ENCODE measurements at regions not wholly inside any gene's neighbourhood (a gene's known extent, or its start where the extent isn't known, plus 50 kb on each side); places are given as distances from the start of the nearest gene placed in this dataset.

DNA sequence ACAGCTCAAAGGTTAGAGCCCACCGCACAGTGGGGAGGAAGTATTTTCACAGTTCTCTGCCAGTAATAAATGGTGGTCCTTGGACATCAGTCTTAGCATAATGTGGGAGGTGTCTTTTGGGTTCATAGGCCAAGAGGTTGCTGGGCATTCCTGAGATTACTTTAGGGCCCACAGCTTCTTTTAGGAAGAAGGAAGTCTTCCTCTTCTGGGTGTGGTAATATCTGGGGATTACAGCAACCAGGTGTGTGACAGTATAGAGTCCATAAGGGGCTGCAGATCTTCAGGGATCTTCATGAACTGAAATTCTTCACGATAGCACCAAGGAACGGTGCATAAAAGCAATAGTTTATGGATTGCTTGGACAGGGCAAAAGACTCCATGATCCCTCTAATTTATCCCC, 56.2 kb upstream of the PTGR2 start:
- TF ChIP-seq EZH2phosphoT487 (IDR thresholded peaks at IDR 0.05; ENCODE audit: borderline replicate concordance, low read length), result no peak
- TF ChIP-seq, protein P1, sequence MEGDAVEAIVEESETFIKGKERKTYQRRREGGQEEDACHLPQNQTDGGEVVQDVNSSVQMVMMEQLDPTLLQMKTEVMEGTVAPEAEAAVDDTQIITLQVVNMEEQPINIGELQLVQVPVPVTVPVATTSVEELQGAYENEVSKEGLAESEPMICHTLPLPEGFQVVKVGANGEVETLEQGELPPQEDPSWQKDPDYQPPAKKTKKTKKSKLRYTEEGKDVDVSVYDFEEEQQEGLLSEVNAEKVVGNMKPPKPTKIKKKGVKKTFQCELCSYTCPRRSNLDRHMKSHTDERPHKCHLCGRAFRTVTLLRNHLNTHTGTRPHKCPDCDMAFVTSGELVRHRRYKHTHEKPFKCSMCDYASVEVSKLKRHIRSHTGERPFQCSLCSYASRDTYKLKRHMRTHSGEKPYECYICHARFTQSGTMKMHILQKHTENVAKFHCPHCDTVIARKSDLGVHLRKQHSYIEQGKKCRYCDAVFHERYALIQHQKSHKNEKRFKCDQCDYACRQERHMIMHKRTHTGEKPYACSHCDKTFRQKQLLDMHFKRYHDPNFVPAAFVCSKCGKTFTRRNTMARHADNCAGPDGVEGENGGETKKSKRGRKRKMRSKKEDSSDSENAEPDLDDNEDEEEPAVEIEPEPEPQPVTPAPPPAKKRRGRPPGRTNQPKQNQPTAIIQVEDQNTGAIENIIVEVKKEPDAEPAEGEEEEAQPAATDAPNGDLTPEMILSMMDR (IDR thresholded peaks at IDR 0.05; ENCODE audit: low read depth, low read length, poor library complexity, severe bottlenecking), result no peak

Data from DOHH2 (cell line).